H1 (cell line): ENCODE measurements at regions not wholly inside any gene's neighbourhood (a gene's known extent, or its start where the extent isn't known, plus 50 kb on each side); places are given as distances from the start of the nearest gene placed in this dataset.

Experiments used
- CTCF ChIA-PET: fragments of 300-600 bp; sonication (Branson Sonifier 250); formaldehyde crosslinking; loops from one replicate; lab custom pipeline; 2021; ENCODE audit not compliant: partially characterized antibody; lab: Charles Lee
- POLR2A ChIA-PET: fragments of 300-600 bp; sonication (Branson Sonifier 250); formaldehyde crosslinking; loops from one replicate; lab custom pipeline; 2021; ENCODE audit warnings: inconsistent platforms; ENCODE audit not compliant: partially characterized antibody; lab: Charles Lee
- DNase-seq, 2 experiments: peaks; one replicate each; pipeline versions ENCODE4 v3.0.0 to v3.0.0-alpha.2; 2010 to 2022; ENCODE audit warnings: low spot score in 2 of 2, low read depth in 1 of 2, mixed read lengths in 1 of 2
- FAIRE-seq: peaks from 2 replicates; lab custom pipeline; 2011; peaks lifted over from hg19 to GRCh38; lab: Jason Lieb, UNC
- H2AFZ ChIP-seq: 2 replicates; pipeline ENCODE4 v1.8.1; 2012; ENCODE audit warnings: low read length, inconsistent platforms
- H2AK5ac ChIP-seq: 2 replicates; pipeline ENCODE4 v1.6.1; 2013; ENCODE audit warnings: low read depth, low read length
- H2BK120ac ChIP-seq: replicated peaks from 2 replicates; pipeline ENCODE3; 2013; ENCODE audit warnings: low read depth, low read length, inconsistent platforms
- H2BK12ac ChIP-seq: 2 replicates; pipeline ENCODE4 v1.6.1; 2013; ENCODE audit warnings: low read depth, low read length
- H2BK15ac ChIP-seq: 2 replicates; pipeline ENCODE4 v1.6.1; 2013; ENCODE audit warnings: low read length
- H2BK20ac ChIP-seq: 2 replicates; pipeline ENCODE4 v1.6.1; 2013; ENCODE audit warnings: low read length
- H2BK5ac ChIP-seq: 2 replicates; pipeline ENCODE4 v1.6.1; 2013; ENCODE audit warnings: low read depth, low read length
- H3K14ac ChIP-seq: 2 replicates; pipeline ENCODE4 v1.6.1; 2013; ENCODE audit warnings: inconsistent platforms; ENCODE audit not compliant: insufficient read length
- H3K18ac ChIP-seq: 2 replicates; pipeline ENCODE4 v1.6.1; 2013; ENCODE audit warnings: low read length; ENCODE audit errors: extremely low read depth
- H3K23ac ChIP-seq: 2 replicates; pipeline ENCODE4 v1.6.1; 2013; ENCODE audit warnings: inconsistent platforms; ENCODE audit not compliant: insufficient read length
- H3K23me2 ChIP-seq: 2 replicates; pipeline ENCODE4 v1.6.1; 2013; ENCODE audit warnings: low read depth, low read length
- H3K27ac ChIP-seq: 2 replicates; pipeline ENCODE4 v1.6.1; 2011; ENCODE audit warnings: low read depth, low read length, inconsistent platforms
- H3K27me3 ChIP-seq, 4 experiments: replicated peaks in 1 of 4; 1 replicate in 1 of 4; 2 replicates in 3 of 4; pipeline versions ENCODE4 v1.6.1 to v1.8.1; 2011 to 2013; ENCODE audit warnings: low read length in 3 of 4, mild to moderate bottlenecking in 3 of 4, inconsistent platforms in 2 of 4, mixed read lengths in 2 of 4, moderate library complexity in 1 of 4; ENCODE audit not compliant: control insufficient read depth in 3 of 4, insufficient read depth in 3 of 4; ENCODE audit errors: extremely low read depth in 1 of 4
- H3K36me3 ChIP-seq, 4 experiments: 2 replicates each; pipeline versions ENCODE4 v1.6.1 to v1.8.1; 2011 to 2013; ENCODE audit warnings: mild to moderate bottlenecking in 4 of 4, low read length in 3 of 4, moderate library complexity in 2 of 4, control low read depth in 1 of 4, inconsistent platforms in 1 of 4; ENCODE audit not compliant: insufficient read depth in 4 of 4, control insufficient read depth in 2 of 4
- H3K4ac ChIP-seq: replicated peaks from 2 replicates; pipeline ENCODE3; 2013; ENCODE audit warnings: low read length, low read depth, mixed read lengths, inconsistent platforms; ENCODE audit not compliant: insufficient read length
- H3K4me1 ChIP-seq, 4 experiments: replicated peaks in 1 of 4; 1 replicate in 1 of 4; 2 replicates in 3 of 4; pipeline versions ENCODE4 v1.6.1 to v1.8.1; 2011 to 2013; ENCODE audit warnings: low read length in 3 of 4, inconsistent platforms in 2 of 4, mixed read lengths in 1 of 4; ENCODE audit not compliant: insufficient read depth in 4 of 4, control insufficient read depth in 3 of 4
- H3K4me2 ChIP-seq, 2 experiments: 2 replicates each; pipeline versions ENCODE4 v1.6.1 to v1.8.1; 2011 to 2013; ENCODE audit warnings: low read depth in 2 of 2, low read length in 2 of 2, control low read depth in 1 of 2, inconsistent platforms in 1 of 2, mild to moderate bottlenecking in 1 of 2; ENCODE audit not compliant: insufficient read depth in 1 of 2
- H3K4me3 ChIP-seq, 4 experiments: fragments of 200-600, 300-600 bp in 1 of 4; sonication (generic), shearing (Covaris generic), sonication (Bioruptor Twin) in 1 of 4; 2 replicates each; pipeline versions ENCODE4 v1.5.1 to v1.8.1; 2011 to 2016; ENCODE audit warnings: low read length in 4 of 4, low read depth in 3 of 4, control low read depth in 2 of 4, inconsistent platforms in 2 of 4, mild to moderate bottlenecking in 2 of 4, mixed read lengths in 1 of 4, moderate library complexity in 1 of 4; ENCODE audit not compliant: insufficient read depth in 2 of 4; ENCODE audit errors: extremely low read depth in 1 of 4
- H3K56ac ChIP-seq: replicated peaks from 2 replicates; pipeline ENCODE3; 2013; ENCODE audit warnings: low read depth, mild to moderate bottlenecking, mixed read lengths, low read length, inconsistent platforms; ENCODE audit not compliant: insufficient read length
- H3K79me1 ChIP-seq: 2 replicates; pipeline ENCODE4 v1.6.1; 2013; ENCODE audit warnings: low read depth, low read length, control low read depth
- H3K79me2 ChIP-seq, 2 experiments: 2 replicates each; pipeline versions ENCODE4 v1.6.1 to v1.8.1; 2012 to 2013; ENCODE audit warnings: low read length in 2 of 2, mild to moderate bottlenecking in 2 of 2, inconsistent platforms in 1 of 2; ENCODE audit not compliant: insufficient read depth in 2 of 2, control insufficient read depth in 1 of 2
- H3K9ac ChIP-seq, 4 experiments: replicated peaks in 1 of 4; 1 replicate in 1 of 4; 2 replicates in 3 of 4; pipeline versions ENCODE4 v1.6.1 to v1.8.1; 2011 to 2013; ENCODE audit warnings: low read depth in 3 of 4, low read length in 3 of 4, control low read depth in 2 of 4, mild to moderate bottlenecking in 2 of 4, moderate library complexity in 2 of 4, inconsistent platforms in 1 of 4; ENCODE audit errors: extremely low read depth in 1 of 4
- H3K9me3 ChIP-seq, 2 experiments: 2 replicates each; pipeline versions ENCODE4 v1.6.1 to v1.8.1; 2012 to 2013; ENCODE audit warnings: mild to moderate bottlenecking in 2 of 2, moderate library complexity in 2 of 2, control low read depth in 1 of 2, inconsistent platforms in 1 of 2, low read depth in 1 of 2, low read length in 1 of 2, mixed read lengths in 1 of 2; ENCODE audit not compliant: insufficient read depth in 2 of 2
- H4K20me1 ChIP-seq, 2 experiments: replicated peaks in 1 of 2; 2 replicates each; pipeline versions ENCODE3 to v1.8.1; 2011 to 2013; ENCODE audit warnings: inconsistent platforms in 2 of 2, low read length in 2 of 2, mild to moderate bottlenecking in 1 of 2; ENCODE audit not compliant: insufficient read depth in 2 of 2, control insufficient read depth in 1 of 2
- H4K5ac ChIP-seq: 2 replicates; pipeline ENCODE4 v1.6.1; 2013; ENCODE audit warnings: low read length, low read depth, mixed read lengths, inconsistent platforms; ENCODE audit not compliant: insufficient read length
- H4K8ac ChIP-seq: 2 replicates; pipeline ENCODE4 v1.8.0; 2013; ENCODE audit warnings: mild to moderate bottlenecking, moderate library complexity, low read length, inconsistent platforms; ENCODE audit not compliant: insufficient read depth; ENCODE audit errors: extremely low read depth
- H4K91ac ChIP-seq: replicated peaks from 2 replicates; pipeline ENCODE3; 2013; ENCODE audit warnings: low read length, mixed read lengths, inconsistent platforms; ENCODE audit not compliant: insufficient read length
- HDAC2 ChIP-seq, 2 experiments: fragments of 300-600 bp in 1 of 2; sonication (generic) in 1 of 2; IDR thresholded peaks; 2 replicates each; pipeline ENCODE4 v1.6.1; 2011 to 2012; ENCODE audit warnings: low read depth in 2 of 2, low read length in 2 of 2, mild to moderate bottlenecking in 2 of 2, moderate library complexity in 2 of 2, borderline replicate concordance in 1 of 2, inconsistent platforms in 1 of 2
- NANOG ChIP-seq: IDR thresholded peaks from 2 replicates; pipeline ENCODE4 v1.6.1; 2011; ENCODE audit warnings: low read length, low read depth, mild to moderate bottlenecking, inconsistent platforms; ENCODE audit not compliant: insufficient read depth, poor library complexity, severe bottlenecking
- RAD21 ChIP-seq, 2 experiments: IDR thresholded peaks in 1 of 2; conservative IDR thresholded peaks in 1 of 2; 2 replicates each; pipeline ENCODE4 v1.6.1; 2011; ENCODE audit warnings: low read depth in 2 of 2, low read length in 2 of 2, improper control_type of control experiment in 1 of 2, inconsistent platforms in 1 of 2, mild to moderate bottlenecking in 1 of 2, moderate library complexity in 1 of 2
- SAP30 ChIP-seq: fragments of 300-600 bp; sonication (generic); IDR thresholded peaks from 2 replicates; pipeline ENCODE4 v1.7.1; 2012; ENCODE audit warnings: low read length, moderate library complexity, mild to moderate bottlenecking, inconsistent platforms; ENCODE audit not compliant: insufficient read depth, insufficient replicate concordance
- SIX5 ChIP-seq: IDR thresholded peaks from 2 replicates; pipeline ENCODE4 v1.6.1; 2011; ENCODE audit warnings: mild to moderate bottlenecking, low read depth, low read length
- TAF1 ChIP-seq: IDR thresholded peaks from 2 replicates; pipeline ENCODE4 v1.6.1; 2011; ENCODE audit warnings: mild to moderate bottlenecking, low read depth, low read length
- TEAD4 ChIP-seq: IDR thresholded peaks from 2 replicates; pipeline ENCODE4 v1.6.1; 2012; ENCODE audit warnings: low read depth, low read length, inconsistent platforms, mixed read lengths
- WGBS, 2 experiments: shearing (Covaris generic) in 1 of 2; methylation state at CpG; one replicate each; pipeline versions ENCODE4 v1.1.6 to v1.1.7; 2013 to 2015; ENCODE audit warnings: low lambda C conversion rate in 2 of 2, mixed read lengths in 2 of 2, inconsistent platforms in 1 of 2, low coverage in 1 of 2, missing lambda C conversion rate in 1 of 2; ENCODE audit not compliant: insufficient replicate concordance in 2 of 2, insufficient coverage in 1 of 2, insufficient read length in 1 of 2; ENCODE audit errors: extremely low coverage in 1 of 2, missing lambda C conversion rate in 1 of 2; 5-methylcytosine and 5-hydroxymethylcytosine counted together
- TF ChIP-seq, protein P1 (sequence below): IDR thresholded peaks from 2 replicates; pipeline ENCODE4 v1.6.1; 2011; ENCODE audit warnings: low read length, improper control_type of control experiment
- TF ChIP-seq, protein P2 (sequence below): IDR thresholded peaks from 2 replicates; pipeline ENCODE4 v1.6.1; 2012; ENCODE audit warnings: inconsistent platforms

DNA sequence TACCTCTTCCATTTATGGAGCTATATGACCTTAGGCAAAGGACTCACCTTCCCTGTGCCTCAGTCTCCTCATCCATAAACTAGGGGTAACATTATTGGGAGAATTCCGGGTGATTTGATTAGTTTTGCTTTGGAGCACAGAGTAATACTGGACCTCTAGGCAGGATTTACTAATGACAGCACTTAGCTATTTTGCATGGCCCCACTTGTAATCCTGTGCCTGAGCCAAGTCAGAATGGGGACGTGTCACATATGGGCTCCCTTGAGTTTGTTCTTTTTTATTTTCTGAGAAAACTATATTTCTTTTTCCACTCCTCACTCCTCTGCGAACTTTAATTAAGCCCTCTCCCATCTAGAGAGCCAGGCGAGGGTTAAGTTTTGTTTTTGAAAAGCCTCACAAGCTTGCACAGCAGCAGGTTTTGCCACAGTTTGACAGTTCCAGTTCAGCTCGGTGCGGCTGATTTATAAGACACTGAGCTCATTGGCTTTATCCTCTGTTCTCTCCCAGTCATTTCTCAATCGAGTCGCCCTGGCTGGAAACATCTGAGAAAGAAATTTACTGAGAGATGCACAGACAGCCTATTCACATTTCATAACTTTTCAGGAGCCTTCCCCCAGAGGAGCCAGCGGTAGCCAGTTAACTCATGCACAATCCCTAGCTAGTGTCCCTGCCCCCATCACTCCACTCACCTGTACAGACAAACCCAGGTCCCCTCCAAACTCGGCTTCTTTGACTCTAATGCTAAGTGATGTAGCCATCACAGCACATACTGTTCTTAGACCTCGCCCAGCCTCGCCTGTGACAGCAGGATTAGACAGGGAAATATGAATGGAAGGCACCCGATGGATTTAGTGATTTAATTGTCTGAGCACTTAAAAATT, 441.9 kb upstream of the NPVF start:
- FAIRE-seq (no peak), DNase-seq (no peak)
- Histone ChIP-seq H4K91ac (no peak overlapping the region), H2BK15ac (no peak overlapping the region), H3K14ac (no peak overlapping the region), H4K20me1 (no peaks in the 10 kb centered on the region), H3K4me2 (no peak overlapping the region), H3K27me3 (no peaks in the 10 kb centered on the region), H2BK5ac (no peak overlapping the region), H3K18ac (no peak overlapping the region), H3K23ac (no peak overlapping the region), H3K4ac (no peak overlapping the region), H3K36me3 (no peaks in the 10 kb centered on the region), H4K5ac (no peak overlapping the region), H3K4me1 (peaks cover 0 to 3% (median 0%) of the 10 kb centered on the region in 4 experiments; a peak in 2 of 7 replicates), H3K23me2 (no peaks in the 10 kb centered on the region), H2AFZ (no peak overlapping the region), H3K56ac (no peak overlapping the region), H3K9me3 (no peaks in the 10 kb centered on the region), H3K4me3 (no peak overlapping the region), H3K79me2 (no peaks in the 10 kb centered on the region), H3K9ac (no peak overlapping the region), H3K79me1 (no peaks in the 10 kb centered on the region), H2AK5ac (no peak overlapping the region), H2BK12ac (no peak overlapping the region), H2BK20ac (no peak overlapping the region), H2BK120ac (no peak overlapping the region), H4K8ac (no peak overlapping the region), H3K27ac (no peak overlapping the region)
- ChIA-PET CTCF (interaction anchor here (0.6 to 3.1 kb wide), 7 partner anchors 8 to 184 kb away, joined by 3 to 9 read pairs (median 3); no protein-coding TSS in a partner anchor), POLR2A (interaction anchor here (0.5 kb wide), 1 partner anchor 11 kb away, joined by 3 read pairs; no protein-coding TSS in a partner anchor)
- WGBS, 2 experiments: 90% methylated on average over 13 of the region's 13 CpGs; no CpG with 5 or more reads in 1 of the 2 experiments
- TF ChIP-seq, protein P1, sequence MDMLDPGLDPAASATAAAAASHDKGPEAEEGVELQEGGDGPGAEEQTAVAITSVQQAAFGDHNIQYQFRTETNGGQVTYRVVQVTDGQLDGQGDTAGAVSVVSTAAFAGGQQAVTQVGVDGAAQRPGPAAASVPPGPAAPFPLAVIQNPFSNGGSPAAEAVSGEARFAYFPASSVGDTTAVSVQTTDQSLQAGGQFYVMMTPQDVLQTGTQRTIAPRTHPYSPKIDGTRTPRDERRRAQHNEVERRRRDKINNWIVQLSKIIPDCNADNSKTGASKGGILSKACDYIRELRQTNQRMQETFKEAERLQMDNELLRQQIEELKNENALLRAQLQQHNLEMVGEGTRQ: no peak
- TF ChIP-seq TAF1 (no peak), SAP30 (no peak), RAD21 (IDR thresholded peaks at IDR 0.05 in 1 of 2, conservative IDR thresholded peaks at IDR 0.05 in 1 of 2; ENCODE audit: low read depth in 2 of 2, low read length in 2 of 2) (no peak), TEAD4 (no peak), HDAC2 (IDR thresholded peaks at IDR 0.05; ENCODE audit: borderline replicate concordance in 1 of 2, low read depth in 2 of 2, low read length in 2 of 2) (no peak), NANOG (no peak), SIX5 (no peak)
- TF ChIP-seq, protein P2, sequence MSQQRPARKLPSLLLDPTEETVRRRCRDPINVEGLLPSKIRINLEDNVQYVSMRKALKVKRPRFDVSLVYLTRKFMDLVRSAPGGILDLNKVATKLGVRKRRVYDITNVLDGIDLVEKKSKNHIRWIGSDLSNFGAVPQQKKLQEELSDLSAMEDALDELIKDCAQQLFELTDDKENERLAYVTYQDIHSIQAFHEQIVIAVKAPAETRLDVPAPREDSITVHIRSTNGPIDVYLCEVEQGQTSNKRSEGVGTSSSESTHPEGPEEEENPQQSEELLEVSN: no peak
